Panc1 (cell line): ENCODE measurements at regions not wholly inside any gene's neighbourhood (a gene's known extent, or its start where the extent isn't known, plus 50 kb on each side); places are given as distances from the start of the nearest gene placed in this dataset.

Source experiments
- ATAC-seq: fragments of 200-7000 bp; cut with Tn5 transposase; 2 replicates; pipeline ENCODE4 v1.9.1; 2020; ENCODE audit warnings: mild to moderate bottlenecking, moderate library complexity
- BruUV-seq: library from RNA; stranded (reverse); fragments of 400-500 nt; replicated peaks from 2 replicates; lab custom pipeline; 2021; lab: Mats Ljungman, UMichigan
- CTCF ChIA-PET: fragments of 300-600 bp; sonication (Branson Sonifier 250); formaldehyde crosslinking; loops from one replicate; lab custom pipeline; 2022; ENCODE audit warnings: antibody characterized with exemption; lab: Charles Lee
- POLR2A ChIA-PET: fragments of 300-600 bp; sonication (Branson Sonifier 250); formaldehyde crosslinking; loops from one replicate; lab custom pipeline; 2022; ENCODE audit warnings: antibody characterized with exemption; lab: Charles Lee
- DNase-seq: peaks from one replicate; pipeline ENCODE4 v3.0.0-alpha.2; 2010; ENCODE audit warnings: low read depth, low spot score
- H3K27ac ChIP-seq: 2 replicates; pipeline ENCODE4 v1.5.1; 2011; ENCODE audit warnings: mild to moderate bottlenecking, low read length, inconsistent platforms
- H3K27me3 ChIP-seq: fragments of 200-500 bp; sonication (Bioruptor generic); 2 replicates; pipeline ENCODE4 v1.6.0; 2014; ENCODE audit warnings: low read length, inconsistent platforms; ENCODE audit not compliant: control insufficient read depth, insufficient read depth
- H3K36me3 ChIP-seq: fragments of 200-500 bp; sonication (Bioruptor generic); 2 replicates; pipeline ENCODE4 v1.5.1; 2014; ENCODE audit warnings: inconsistent platforms, mild to moderate bottlenecking, low read length, moderate library complexity; ENCODE audit not compliant: control insufficient read depth, insufficient read depth
- H3K4me1 ChIP-seq: 2 replicates; pipeline ENCODE4 v1.5.1; 2011; ENCODE audit warnings: inconsistent platforms, mild to moderate bottlenecking, low read length, moderate library complexity; ENCODE audit not compliant: control insufficient read depth, insufficient read depth
- H3K4me3 ChIP-seq, 2 experiments: 2 replicates each; pipeline ENCODE4 v1.5.1; 2011 to 2012; ENCODE audit warnings: low read depth in 2 of 2, low read length in 2 of 2, mild to moderate bottlenecking in 2 of 2, inconsistent platforms in 1 of 2, moderate library complexity in 1 of 2
- H3K9me3 ChIP-seq: fragments of 200-500 bp; sonication (Bioruptor generic); 2 replicates; pipeline ENCODE4 v1.5.1; 2014; ENCODE audit warnings: low read depth, mild to moderate bottlenecking, inconsistent platforms, low read length, moderate library complexity; ENCODE audit not compliant: control insufficient read depth, insufficient read depth
- POLR2AphosphoS5 ChIP-seq: IDR thresholded peaks from 2 replicates; pipeline ENCODE4 v1.6.1; 2012; ENCODE audit warnings: mild to moderate bottlenecking, low read depth, low read length, moderate library complexity
- SIN3A ChIP-seq: IDR thresholded peaks from 2 replicates; pipeline ENCODE4 v1.6.1; 2012; ENCODE audit warnings: low read depth, mild to moderate bottlenecking, low read length, moderate library complexity, borderline replicate concordance; ENCODE audit not compliant: insufficient read depth
- TCF7L2 ChIP-seq: IDR thresholded peaks from 2 replicates; pipeline ENCODE4 v1.6.1; 2011; ENCODE audit warnings: mild to moderate bottlenecking, low read depth, low read length, inconsistent platforms
- in situ Hi-C: cut with HindIII; loops from 2 replicates; pipeline ENCODE4 v1.10.0; 2016; ENCODE audit warnings: low sequenced_read_pairs, low pct_unique_long_range_greater_than_20kb
- intact Hi-C: fragments of 100-400 bp; cut with micrococcal nuclease; formaldehyde crosslinking; loops from one replicate; pipeline ENCODE4 v1.10.0; 2022; ENCODE audit not compliant: unreplicated experiment
- TF ChIP-seq, protein P1 (sequence below): fragments of 450-650 bp; IDR thresholded peaks from 2 replicates; pipeline ENCODE4 v1.5.1; 2017; ENCODE audit warnings: mild to moderate bottlenecking
- TF ChIP-seq, protein P2 (sequence below), 2 experiments: IDR thresholded peaks; 2 replicates each; pipeline ENCODE4 v1.6.1; 2011 to 2012; ENCODE audit warnings: low read depth in 2 of 2, control low read depth in 1 of 2, low read length in 1 of 2, mild to moderate bottlenecking in 1 of 2, moderate library complexity in 1 of 2; ENCODE audit not compliant: insufficient read depth in 1 of 2

DNA sequence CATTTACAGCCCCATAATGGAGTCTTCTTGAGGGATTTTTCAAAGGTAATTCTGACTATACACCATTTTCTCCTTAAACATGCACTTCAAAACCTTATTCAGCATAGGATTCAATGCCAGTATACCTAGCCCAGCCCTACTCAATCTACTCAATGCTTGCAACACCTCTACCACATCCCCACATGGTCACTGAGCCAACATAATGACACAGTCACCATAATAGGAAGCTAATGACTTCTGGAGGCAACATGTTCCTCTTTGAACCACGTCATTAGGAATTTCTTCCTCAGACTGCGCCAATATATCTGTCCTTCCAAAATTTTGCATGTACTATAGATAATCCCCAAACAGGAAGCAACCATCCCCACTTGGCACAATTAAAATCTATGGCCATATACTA is 153.9 kb upstream of the SETMAR start:
- ChIA-PET CTCF (no interaction called here), POLR2A (no interaction called here)
- Histone ChIP-seq H3K4me1 (no peaks in the 10 kb centered on the region), H3K27ac (no peak overlapping the region), H3K36me3 (no peaks in the 10 kb centered on the region), H3K4me3 (no peak overlapping the region), H3K9me3 (no peaks in the 10 kb centered on the region), H3K27me3 (no peaks in the 10 kb centered on the region)
- DNase-seq (no peak), ATAC-seq (no peak)
- in situ Hi-C loops (no loop called here), intact Hi-C loops (no loop called here)
- BruUV-seq: no TSS peak
- TF ChIP-seq SIN3A (no peak), POLR2AphosphoS5 (no peak), TCF7L2 (no peak)
- TF ChIP-seq, protein P1, sequence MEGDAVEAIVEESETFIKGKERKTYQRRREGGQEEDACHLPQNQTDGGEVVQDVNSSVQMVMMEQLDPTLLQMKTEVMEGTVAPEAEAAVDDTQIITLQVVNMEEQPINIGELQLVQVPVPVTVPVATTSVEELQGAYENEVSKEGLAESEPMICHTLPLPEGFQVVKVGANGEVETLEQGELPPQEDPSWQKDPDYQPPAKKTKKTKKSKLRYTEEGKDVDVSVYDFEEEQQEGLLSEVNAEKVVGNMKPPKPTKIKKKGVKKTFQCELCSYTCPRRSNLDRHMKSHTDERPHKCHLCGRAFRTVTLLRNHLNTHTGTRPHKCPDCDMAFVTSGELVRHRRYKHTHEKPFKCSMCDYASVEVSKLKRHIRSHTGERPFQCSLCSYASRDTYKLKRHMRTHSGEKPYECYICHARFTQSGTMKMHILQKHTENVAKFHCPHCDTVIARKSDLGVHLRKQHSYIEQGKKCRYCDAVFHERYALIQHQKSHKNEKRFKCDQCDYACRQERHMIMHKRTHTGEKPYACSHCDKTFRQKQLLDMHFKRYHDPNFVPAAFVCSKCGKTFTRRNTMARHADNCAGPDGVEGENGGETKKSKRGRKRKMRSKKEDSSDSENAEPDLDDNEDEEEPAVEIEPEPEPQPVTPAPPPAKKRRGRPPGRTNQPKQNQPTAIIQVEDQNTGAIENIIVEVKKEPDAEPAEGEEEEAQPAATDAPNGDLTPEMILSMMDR: no peak
- TF ChIP-seq, protein P2, sequence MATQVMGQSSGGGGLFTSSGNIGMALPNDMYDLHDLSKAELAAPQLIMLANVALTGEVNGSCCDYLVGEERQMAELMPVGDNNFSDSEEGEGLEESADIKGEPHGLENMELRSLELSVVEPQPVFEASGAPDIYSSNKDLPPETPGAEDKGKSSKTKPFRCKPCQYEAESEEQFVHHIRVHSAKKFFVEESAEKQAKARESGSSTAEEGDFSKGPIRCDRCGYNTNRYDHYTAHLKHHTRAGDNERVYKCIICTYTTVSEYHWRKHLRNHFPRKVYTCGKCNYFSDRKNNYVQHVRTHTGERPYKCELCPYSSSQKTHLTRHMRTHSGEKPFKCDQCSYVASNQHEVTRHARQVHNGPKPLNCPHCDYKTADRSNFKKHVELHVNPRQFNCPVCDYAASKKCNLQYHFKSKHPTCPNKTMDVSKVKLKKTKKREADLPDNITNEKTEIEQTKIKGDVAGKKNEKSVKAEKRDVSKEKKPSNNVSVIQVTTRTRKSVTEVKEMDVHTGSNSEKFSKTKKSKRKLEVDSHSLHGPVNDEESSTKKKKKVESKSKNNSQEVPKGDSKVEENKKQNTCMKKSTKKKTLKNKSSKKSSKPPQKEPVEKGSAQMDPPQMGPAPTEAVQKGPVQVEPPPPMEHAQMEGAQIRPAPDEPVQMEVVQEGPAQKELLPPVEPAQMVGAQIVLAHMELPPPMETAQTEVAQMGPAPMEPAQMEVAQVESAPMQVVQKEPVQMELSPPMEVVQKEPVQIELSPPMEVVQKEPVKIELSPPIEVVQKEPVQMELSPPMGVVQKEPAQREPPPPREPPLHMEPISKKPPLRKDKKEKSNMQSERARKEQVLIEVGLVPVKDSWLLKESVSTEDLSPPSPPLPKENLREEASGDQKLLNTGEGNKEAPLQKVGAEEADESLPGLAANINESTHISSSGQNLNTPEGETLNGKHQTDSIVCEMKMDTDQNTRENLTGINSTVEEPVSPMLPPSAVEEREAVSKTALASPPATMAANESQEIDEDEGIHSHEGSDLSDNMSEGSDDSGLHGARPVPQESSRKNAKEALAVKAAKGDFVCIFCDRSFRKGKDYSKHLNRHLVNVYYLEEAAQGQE (IDR thresholded peaks at IDR 0.05; ENCODE audit: insufficient read depth in 1 of 2, low read depth in 2 of 2, low read length in 1 of 2): no peak

DNA sequence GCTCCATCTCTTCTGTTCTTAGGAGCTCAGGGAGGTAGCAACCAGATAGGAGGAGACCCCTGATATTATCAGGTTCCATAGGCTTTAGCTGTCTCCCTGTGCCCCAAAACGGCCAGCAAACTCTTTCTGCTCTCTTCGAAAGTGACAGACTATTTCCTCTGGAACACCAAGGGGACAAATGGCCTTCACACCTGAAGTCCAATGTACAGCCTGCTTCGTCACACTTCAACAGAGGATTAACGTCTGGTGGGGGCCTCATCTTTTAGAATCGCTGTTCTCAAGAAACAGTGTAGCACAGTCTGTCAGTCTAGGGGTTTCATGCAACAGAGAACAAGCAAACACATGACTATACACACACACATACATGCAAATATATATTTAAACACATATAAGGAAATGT is 152.4 kb upstream of the SETMAR start:
- intact Hi-C loops (no loop called here), in situ Hi-C loops (no loop called here)
- DNase-seq (no peak), ATAC-seq (no peak)
- Histone ChIP-seq H3K4me3 (no peak overlapping the region), H3K4me1 (no peaks in the 10 kb centered on the region), H3K36me3 (no peaks in the 10 kb centered on the region), H3K27me3 (no peaks in the 10 kb centered on the region), H3K9me3 (no peaks in the 10 kb centered on the region), H3K27ac (no peak overlapping the region)
- no TSS peak for BruUV-seq
- TF ChIP-seq, protein P2 (IDR thresholded peaks at IDR 0.05; ENCODE audit: insufficient read depth in 1 of 2, low read depth in 2 of 2, low read length in 1 of 2): no peak
- no peak for TF ChIP-seq SIN3A
- TF ChIP-seq, protein P1: no peak
- TF ChIP-seq POLR2AphosphoS5: no peak
- no peak for TF ChIP-seq TCF7L2
- ChIA-PET POLR2A (no interaction called here), CTCF (no interaction called here)
